Endothelial cell of hepatic sinusoid (primary cell): ENCODE measurements at regions not wholly inside any gene's neighbourhood (a gene's known extent, or its start where the extent isn't known, plus 50 kb on each side); places are given as distances from the start of the nearest gene placed in this dataset.

Experiments used
- in situ Hi-C: cut with HindIII; loops from 2 replicates; pipeline ENCODE4 v1.10.0; 2017; ENCODE audit warnings: low sequenced_read_pairs

DNA sequence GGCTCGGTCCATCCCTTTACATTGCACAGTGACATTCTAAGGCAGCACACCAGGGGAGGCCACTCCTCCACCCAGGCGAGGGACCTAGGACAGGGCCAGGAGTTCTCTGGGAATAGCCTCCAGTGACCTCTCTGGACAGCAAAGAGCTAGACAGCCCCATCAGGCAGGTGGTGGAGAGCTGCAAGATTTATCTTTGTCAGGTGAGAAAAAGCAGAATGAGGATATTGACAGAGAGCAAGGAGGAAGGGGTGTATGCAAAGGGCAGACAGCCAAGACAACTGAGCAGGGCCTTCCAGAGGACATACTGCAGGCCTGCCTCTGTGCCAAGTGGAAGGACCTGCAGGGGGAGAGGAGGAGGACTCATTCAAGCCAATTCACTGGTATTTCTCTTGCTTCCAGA is 112.4 kb upstream of the MAX start:
- in situ Hi-C loops: no loop called here

DNA sequence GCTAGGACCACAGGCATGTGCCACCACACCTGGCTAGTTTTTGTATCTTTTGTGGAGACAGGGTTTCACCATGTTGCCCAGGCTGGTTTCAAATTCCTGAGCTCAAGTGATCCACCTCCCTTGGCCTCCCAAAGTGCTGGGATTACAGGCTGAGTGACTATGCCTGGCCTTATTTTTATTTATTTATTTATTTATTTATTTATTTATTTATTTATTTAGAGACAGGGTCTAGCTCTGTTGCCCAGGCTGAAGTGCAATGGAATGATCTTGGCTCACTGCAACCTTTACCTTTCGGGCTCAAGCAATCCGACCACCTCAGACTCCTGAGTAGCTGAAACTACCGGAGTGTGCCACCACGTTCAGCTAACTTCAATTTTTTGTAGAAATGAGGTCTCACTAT is 117.0 kb upstream of the MAX start:
- in situ Hi-C loops: no loop called here

DNA sequence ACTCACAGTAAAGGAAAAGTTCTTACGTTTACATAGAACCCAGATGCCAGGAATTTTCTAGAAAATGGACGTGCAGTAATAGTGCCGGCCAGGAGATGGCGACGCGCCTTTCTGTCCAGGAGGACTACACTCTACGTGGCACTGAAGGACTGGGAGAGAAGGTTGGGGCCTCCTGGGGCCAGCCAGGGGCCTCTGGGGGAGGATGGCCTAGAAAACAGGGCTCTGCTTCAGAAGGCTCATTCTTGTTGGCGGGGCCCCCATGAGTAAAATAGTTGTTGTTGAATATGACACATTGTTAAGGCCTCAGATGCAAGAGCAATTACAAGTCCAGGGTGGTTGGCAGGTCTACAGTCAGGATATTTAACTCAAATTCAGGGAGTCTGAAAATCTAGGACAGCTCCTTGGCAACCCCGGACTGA is 120.1 kb upstream of the MAX start:
- in situ Hi-C loops: loop anchor here (10.0 kb wide), 1 partner anchor 602 kb away; no protein-coding TSS in a partner anchor

GRCh38 chr14:65223636-65224035 is 121.3 kb upstream of the MAX start:
- in situ Hi-C loops: loop anchor here (10.0 kb wide), 1 partner anchor 601 kb away; no protein-coding TSS in a partner anchor

DNA sequence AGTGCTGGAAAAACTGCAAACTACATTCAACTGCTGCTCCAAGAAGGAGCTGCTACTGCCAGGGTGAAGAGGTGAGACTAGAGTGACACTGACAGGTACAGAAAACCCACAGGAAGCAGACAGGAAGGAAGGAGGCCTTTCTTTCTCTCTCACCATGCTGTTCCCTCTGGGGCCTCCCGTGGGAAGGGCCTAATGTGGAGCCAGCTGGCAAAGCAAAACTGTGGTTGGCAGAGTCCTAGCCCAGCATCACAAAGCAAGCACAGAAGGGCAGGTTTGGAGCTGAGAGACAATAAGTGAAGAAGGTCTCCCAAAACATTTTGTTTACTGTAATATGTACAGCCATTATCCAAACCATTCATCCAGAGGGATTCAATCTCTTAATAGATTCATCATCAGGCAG is 122.5 kb upstream of the MAX start:
- in situ Hi-C loops: loop anchor here (10.0 kb wide), 1 partner anchor 600 kb away; no protein-coding TSS in a partner anchor

DNA sequence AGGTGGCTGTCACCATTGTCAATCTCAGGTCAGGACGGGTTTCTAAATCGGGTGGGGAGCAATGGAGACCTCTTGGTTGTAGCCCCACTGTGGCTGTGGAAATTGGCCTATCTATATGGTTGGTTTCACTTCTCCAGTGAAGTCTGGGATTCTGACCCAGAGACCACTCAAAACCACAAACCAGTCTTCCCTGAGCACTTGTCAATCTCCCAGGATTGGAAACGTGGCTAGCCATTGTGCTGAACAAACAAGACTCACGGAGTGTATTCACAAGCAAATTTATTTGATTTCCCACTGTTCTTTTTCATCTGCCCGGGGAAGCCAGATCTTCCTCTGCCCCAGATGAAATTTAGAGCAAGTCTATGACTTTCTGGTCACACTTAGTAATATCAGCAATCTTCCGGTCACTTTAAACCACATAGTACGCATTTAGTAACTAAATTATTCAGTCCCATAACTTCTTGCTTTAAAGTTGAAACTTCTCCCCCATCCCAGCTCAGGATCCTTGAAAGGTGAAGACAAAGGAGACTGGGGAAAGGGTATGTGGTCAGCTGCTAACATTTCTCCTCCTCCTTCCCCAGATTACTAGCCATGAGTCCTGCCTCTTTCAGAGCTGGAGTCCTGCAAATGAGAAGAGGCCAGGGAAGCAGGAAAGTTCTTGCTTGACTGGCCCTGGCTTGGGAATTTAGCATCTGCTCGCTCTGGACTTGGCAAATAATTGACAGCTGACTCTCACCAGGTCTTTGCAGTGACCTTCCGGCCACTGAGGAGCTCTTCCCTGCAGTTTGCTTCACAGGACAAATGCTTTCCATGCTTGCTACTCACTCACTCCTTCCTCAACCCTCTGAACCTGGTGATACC is 123.2 kb upstream of the MAX start:
- in situ Hi-C loops: loop anchor here (10.0 kb wide), 1 partner anchor 599 kb away; no protein-coding TSS in a partner anchor

GRCh38 chr14:65226824-65227604 is 124.7 kb upstream of the MAX start:
- in situ Hi-C loops: loop anchor here (10.0 kb wide), 1 partner anchor 598 kb away; no protein-coding TSS in a partner anchor

GRCh38 chr14:65228436-65228835 is 126.1 kb upstream of the MAX start:
- in situ Hi-C loops: loop anchor here (10.0 kb wide), 1 partner anchor 596 kb away; no protein-coding TSS in a partner anchor

DNA sequence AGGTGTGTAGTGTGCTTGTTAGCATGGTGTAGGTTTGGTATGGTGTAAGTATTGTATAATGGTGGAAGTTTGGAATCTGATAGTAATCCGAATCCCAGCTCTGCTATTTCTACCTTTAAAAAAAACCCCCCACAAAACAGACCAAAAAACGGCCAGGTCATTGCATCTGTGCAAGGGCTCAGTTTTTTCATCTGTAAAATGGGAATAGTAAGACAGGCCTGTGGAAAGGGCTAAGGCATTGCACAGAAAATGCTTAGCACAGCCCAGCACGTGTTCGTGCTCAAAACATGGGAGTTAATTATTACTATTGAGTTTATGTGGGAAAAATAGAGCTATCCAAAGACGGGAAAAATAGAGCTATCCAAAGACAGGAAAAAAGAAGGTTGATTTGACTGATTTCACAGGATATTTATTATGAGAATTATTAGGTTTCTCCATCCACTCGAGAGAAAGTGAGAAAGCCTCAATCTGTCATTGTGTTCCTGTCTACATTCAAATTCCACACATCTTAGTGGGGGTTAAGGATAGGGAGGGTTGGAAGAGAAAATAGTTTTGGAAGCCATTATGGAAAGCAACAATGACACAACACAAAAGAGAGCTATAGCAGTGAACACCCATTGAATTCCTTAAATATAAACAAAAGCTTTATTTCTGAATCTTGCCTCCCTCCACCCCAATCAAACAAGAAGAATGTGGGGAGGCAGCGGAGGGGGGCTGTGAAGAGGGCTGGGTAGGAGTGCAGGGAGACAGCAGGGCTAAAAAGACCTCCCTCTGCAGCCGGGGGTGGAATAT is 126.8 kb upstream of the MAX start:
- in situ Hi-C loops: loop anchor here (10.0 kb wide), 1 partner anchor 596 kb away; no protein-coding TSS in a partner anchor

DNA sequence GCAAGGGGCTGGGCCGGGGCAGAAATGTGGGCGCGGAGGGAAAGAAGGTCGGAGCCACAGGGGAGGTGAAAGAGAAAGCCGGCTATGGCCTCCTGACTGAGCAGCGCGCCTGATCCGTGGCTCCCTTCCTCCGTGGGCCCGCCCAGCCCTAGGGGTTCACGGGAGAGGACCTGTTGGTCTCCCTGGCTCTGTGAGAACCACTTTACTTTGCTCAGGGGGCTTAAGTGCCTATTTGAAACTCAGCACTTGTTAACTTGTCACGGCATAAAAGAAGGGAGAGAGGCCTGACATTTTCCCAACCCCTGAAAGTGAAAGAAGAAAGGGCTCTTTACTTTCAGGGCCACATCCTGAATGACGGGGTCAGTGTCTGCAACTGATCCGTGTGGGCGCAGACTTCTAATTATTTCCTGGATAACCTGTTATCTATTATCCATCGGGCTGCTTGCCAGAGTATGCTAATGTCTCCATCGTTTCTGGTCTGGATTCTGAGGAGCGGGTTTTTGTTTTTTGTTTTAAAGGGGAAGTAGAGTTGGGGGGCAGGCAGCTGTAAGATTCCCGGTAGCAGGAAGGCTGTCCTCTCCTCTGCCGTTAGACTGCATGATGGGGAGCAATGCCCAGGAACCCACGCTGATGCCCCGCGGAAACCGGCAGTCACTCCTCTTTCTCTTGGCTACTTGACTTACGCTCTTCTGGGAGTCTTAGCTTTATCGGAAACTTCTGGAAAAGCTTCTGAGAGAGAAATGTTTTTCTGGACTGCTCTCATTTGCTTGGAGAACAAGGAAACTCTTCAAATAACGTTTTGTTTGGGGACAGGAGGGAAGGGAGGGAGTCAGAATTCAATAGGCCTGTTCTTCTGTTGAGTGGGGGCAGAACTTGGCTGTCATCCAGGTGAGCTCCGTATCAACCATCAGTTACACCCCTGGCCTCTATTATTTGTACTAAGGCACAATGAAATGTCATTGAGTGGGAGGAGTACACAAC is 127.7 kb upstream of the MAX start:
- in situ Hi-C loops: loop anchor here (10.0 kb wide), 1 partner anchor 595 kb away; no protein-coding TSS in a partner anchor

DNA sequence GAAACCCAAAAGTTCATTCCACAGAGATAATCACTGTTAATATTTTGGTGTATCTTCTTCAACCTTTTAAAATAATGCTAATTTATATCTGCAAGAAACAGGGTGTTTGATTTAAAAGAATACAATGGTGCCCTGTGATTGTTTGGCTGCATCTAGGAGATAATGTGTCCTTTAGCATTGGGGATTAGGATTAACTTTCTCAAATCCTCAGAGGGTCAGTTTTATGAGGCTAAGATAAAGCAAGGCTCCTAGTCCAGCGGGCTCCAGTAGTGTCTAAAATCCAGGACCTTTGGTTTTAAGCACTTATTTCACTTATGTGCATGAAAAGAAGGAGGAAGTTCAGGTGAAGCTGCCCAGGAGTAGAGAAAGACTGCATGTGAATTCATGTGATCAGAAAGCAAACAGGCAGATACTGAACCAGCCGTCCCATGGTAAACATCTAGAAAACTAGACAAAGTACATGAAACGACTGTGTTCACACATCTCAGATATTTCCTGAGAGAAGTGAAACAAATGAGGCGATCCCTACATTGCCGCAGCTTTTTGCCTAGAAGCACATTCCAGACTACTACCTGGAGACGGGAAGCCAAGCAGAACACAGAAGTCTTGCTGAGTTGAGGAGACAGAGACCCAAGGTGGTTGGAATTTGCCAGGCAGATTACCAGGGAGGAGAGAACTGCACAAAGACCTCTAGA is 129.1 kb upstream of the MAX start:
- in situ Hi-C loops: no loop called here

- in situ Hi-C loops: no loop called here
Measured at GRCh38 chr14:65234752-65235361, 132.5 kb upstream of the MAX start.

- in situ Hi-C loops: no loop called here
Measured at GRCh38 chr14:65237023-65237814, 134.9 kb upstream of the MAX start.

- in situ Hi-C loops: no loop called here
Measured at GRCh38 chr14:65237941-65238340, 135.6 kb upstream of the MAX start.

GRCh38 chr14:65238456-65238855 is 136.1 kb upstream of the MAX start:
- in situ Hi-C loops: no loop called here

DNA sequence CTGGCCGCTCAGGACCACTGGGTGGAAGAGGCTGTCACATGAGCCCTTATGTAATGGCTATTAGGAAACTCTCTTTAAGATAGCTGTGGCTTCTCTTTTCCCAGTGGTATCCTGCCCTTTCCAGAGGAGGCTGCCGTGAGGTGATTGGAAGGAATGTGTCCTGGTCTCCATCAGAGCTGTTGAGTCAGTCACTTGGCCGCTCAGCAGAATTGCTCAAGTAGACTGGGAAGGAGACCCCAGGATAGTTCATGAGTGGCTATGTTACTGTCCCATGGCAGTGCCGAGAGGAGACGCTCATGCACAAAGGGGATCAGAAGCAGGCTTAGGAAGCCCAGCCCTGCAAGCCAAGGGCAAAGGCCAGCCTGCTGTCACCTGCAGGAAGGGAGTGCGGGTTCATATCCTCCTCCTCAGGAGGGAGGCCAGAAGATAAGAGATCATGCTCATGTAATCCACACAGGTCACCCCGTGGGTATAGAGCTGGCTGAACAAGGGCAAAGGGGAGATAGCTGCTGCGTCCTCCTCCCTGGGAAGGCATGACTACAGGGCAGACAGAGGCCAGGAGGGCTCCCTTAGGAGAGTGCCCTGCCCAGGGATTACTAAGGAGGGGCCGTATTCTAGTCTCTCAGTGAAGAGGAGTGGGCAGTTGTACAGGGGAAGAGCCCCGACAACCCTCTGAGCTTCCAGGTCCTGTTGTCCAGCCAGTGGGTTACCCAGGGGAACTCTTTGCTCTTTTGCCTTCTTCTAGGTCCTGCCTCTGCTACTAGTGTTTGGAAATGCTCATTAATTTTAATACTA is 137.0 kb upstream of the MAX start:
- in situ Hi-C loops: no loop called here

- in situ Hi-C loops: no loop called here
Measured at GRCh38 chr14:65239938-65240296, 137.6 kb upstream of the MAX start.
